ENCODE measurements at regions not wholly inside any gene's neighbourhood (a gene's known extent, or its start where the extent isn't known, plus 50 kb on each side); places are given as distances from the start of the nearest gene placed in this dataset.
"Not testable (repeated sequence)": the region's sequence is repeated elsewhere in the genome, so short reads cannot be mapped to it uniquely, and the experiment has no call there.

DNA sequence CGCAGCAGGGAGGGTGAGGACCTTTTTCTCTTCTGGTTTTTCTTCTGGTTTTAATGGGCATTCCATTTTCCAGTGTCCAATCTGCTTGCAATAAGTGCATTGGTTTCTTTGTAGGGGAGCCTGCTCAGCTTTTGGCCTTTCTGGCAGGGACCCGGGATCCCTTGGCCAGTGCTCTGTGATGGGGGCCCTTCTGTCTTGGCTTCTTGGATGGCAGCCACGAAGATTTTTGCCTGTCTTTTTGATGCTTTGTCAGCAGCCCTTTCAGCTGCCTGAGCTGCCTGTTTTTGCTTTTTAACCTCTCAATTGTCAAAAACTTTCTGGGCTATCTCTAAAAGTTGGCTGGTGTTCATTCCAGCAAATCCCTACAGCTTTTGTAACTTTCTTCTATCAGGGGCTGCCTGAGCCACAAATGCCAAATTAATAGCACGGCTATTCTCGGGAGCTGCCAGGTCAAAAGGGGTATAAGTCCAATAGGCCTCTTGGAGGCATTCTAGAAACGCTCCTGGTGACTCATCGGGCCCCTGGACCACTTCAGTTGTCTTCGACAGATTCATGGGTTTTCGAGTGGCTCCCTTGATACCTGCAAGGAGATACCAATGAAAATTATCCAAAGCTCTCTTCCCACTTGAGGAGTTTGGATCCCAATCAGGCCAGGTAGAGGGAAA, 179.9 kb upstream of the MBL2 start:
- DNase-seq, result no peak
- no peak overlapping the region for H3K27ac Mint-ChIP-seq (ENCODE audit: unreplicated experiment)
- peaks cover 8% of the 10 kb centered on the region for H3K4me1 Mint-ChIP-seq (ENCODE audit: low read depth, unreplicated experiment)
- TF ChIP-seq, protein P1, sequence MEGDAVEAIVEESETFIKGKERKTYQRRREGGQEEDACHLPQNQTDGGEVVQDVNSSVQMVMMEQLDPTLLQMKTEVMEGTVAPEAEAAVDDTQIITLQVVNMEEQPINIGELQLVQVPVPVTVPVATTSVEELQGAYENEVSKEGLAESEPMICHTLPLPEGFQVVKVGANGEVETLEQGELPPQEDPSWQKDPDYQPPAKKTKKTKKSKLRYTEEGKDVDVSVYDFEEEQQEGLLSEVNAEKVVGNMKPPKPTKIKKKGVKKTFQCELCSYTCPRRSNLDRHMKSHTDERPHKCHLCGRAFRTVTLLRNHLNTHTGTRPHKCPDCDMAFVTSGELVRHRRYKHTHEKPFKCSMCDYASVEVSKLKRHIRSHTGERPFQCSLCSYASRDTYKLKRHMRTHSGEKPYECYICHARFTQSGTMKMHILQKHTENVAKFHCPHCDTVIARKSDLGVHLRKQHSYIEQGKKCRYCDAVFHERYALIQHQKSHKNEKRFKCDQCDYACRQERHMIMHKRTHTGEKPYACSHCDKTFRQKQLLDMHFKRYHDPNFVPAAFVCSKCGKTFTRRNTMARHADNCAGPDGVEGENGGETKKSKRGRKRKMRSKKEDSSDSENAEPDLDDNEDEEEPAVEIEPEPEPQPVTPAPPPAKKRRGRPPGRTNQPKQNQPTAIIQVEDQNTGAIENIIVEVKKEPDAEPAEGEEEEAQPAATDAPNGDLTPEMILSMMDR (IDR thresholded peaks at IDR 0.05; ENCODE audit: partially characterized antibody, unreplicated experiment), result no peak
- H3K36me3 Mint-ChIP-seq (ENCODE audit: unreplicated experiment), result peaks cover 5% of the 10 kb centered on the region
- peaks cover 10% of the 10 kb centered on the region for H3K9me3 Mint-ChIP-seq (ENCODE audit: unreplicated experiment)
- H3K27me3 Mint-ChIP-seq (ENCODE audit: unreplicated experiment), result no peaks in the 10 kb centered on the region
- H3K4me3 Mint-ChIP-seq (ENCODE audit: unreplicated experiment), result no peak overlapping the region

DNA sequence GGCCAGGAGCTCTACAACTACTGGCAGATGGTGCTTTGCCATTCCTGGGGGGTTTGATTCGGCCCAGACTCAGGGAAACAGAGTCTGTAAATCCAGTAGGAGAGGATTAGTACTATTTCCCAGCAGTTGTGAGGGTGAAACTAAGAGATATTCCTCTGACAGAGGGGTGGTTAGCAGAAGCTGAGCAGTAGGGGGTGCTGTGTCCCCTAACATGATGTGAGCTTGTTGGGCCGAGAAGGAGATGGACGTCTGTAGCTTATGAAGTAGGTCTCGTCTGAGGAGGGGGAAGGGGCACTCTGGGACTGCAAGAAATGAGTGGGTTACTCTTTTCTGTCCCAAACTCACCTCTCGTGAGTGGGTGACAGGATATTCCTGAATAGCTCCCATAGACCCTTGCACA, 179.2 kb upstream of the MBL2 start:
- no peaks in the 10 kb centered on the region for H3K27me3 Mint-ChIP-seq (ENCODE audit: unreplicated experiment)
- peak; percentile 69 for DNase-seq
- TF ChIP-seq, protein P1 (IDR thresholded peaks at IDR 0.05; ENCODE audit: partially characterized antibody, unreplicated experiment), result peak; percentile 57
- H3K9me3 Mint-ChIP-seq (ENCODE audit: unreplicated experiment), result peaks cover 10% of the 10 kb centered on the region
- H3K4me1 Mint-ChIP-seq (ENCODE audit: low read depth, unreplicated experiment), result peaks cover 8% of the 10 kb centered on the region
- peaks cover 5% of the 10 kb centered on the region for H3K36me3 Mint-ChIP-seq (ENCODE audit: unreplicated experiment)
- H3K27ac Mint-ChIP-seq (ENCODE audit: unreplicated experiment), result no peak overlapping the region
- no peak overlapping the region for H3K4me3 Mint-ChIP-seq (ENCODE audit: unreplicated experiment)

GRCh38 chr10:52950578-52950977, 178.0 kb upstream of the MBL2 start:
- H3K27ac Mint-ChIP-seq (ENCODE audit: unreplicated experiment), result no peak overlapping the region

GRCh38 chr10:52949899-52950298, 177.3 kb upstream of the MBL2 start:
- no peak for DNase-seq
- Mint-ChIP-seq H3K27me3 (ENCODE audit: unreplicated experiment) (no peaks in the 10 kb centered on the region), H3K4me3 (ENCODE audit: unreplicated experiment) (no peak overlapping the region), H3K36me3 (ENCODE audit: unreplicated experiment) (peaks cover 5% of the 10 kb centered on the region), H3K27ac (ENCODE audit: unreplicated experiment) (no peak overlapping the region), H3K9me3 (ENCODE audit: unreplicated experiment) (peaks cover 10% of the 10 kb centered on the region), H3K4me1 (ENCODE audit: low read depth, unreplicated experiment) (no peaks in the 10 kb centered on the region)
- TF ChIP-seq, protein P1 (IDR thresholded peaks at IDR 0.05; ENCODE audit: partially characterized antibody, unreplicated experiment), result no peak

More at GRCh38 chr10:52950578-52950977, 178.0 kb upstream of the MBL2 start:
- peaks cover 10% of the 10 kb centered on the region for H3K9me3 Mint-ChIP-seq (ENCODE audit: unreplicated experiment)
- H3K36me3 Mint-ChIP-seq (ENCODE audit: unreplicated experiment), result peaks cover 5% of the 10 kb centered on the region
- DNase-seq, result no peak
- no peaks in the 10 kb centered on the region for H3K27me3 Mint-ChIP-seq (ENCODE audit: unreplicated experiment)
- H3K4me3 Mint-ChIP-seq (ENCODE audit: unreplicated experiment), result no peak overlapping the region
- no peaks in the 10 kb centered on the region for H3K4me1 Mint-ChIP-seq (ENCODE audit: low read depth, unreplicated experiment)
- TF ChIP-seq, protein P1 (IDR thresholded peaks at IDR 0.05; ENCODE audit: partially characterized antibody, unreplicated experiment), result no peak

GRCh38 chr10:52946486-52946885, 173.9 kb upstream of the MBL2 start:
- peaks cover 5% of the 10 kb centered on the region for H3K36me3 Mint-ChIP-seq (ENCODE audit: unreplicated experiment)
- peaks cover under 1% of the 10 kb centered on the region for H3K4me1 Mint-ChIP-seq (ENCODE audit: low read depth, unreplicated experiment)
- no peak for DNase-seq
- H3K27me3 Mint-ChIP-seq (ENCODE audit: unreplicated experiment), result no peaks in the 10 kb centered on the region
- H3K9me3 Mint-ChIP-seq (ENCODE audit: unreplicated experiment), result peaks cover 3% of the 10 kb centered on the region
- TF ChIP-seq, protein P1 (IDR thresholded peaks at IDR 0.05; ENCODE audit: partially characterized antibody, unreplicated experiment), result no peak
- no peak overlapping the region for H3K4me3 Mint-ChIP-seq (ENCODE audit: unreplicated experiment)
- no peak overlapping the region for H3K27ac Mint-ChIP-seq (ENCODE audit: unreplicated experiment)

DNA sequence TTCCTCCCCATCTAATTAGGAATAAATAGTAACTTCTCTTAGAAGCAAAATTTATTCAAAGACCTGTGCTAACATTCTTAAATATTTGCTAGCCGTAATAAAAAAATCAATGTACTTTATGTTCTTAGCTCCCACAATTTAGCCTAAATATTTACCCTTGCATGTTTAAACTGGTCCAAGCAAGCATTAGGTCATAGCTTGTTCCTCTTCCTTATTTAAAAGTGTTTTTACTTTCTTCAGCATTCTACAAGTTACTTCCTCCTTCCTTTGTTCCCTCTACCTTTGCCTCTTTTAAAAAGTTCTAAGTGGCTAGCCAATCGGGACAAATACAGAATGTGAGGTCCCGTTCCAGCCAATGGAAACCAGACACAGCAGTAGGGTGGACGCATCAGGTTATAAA, 172.9 kb upstream of the MBL2 start:
- H3K27me3 Mint-ChIP-seq (ENCODE audit: unreplicated experiment); H3K9me3 Mint-ChIP-seq (ENCODE audit: unreplicated experiment); H3K27ac Mint-ChIP-seq (ENCODE audit: unreplicated experiment): not testable (repeated sequence)

More for the DNA sequence above, 172.9 kb upstream of the MBL2 start:
- not testable (repeated sequence) for H3K36me3 Mint-ChIP-seq (ENCODE audit: unreplicated experiment); H3K4me3 Mint-ChIP-seq (ENCODE audit: unreplicated experiment); DNase-seq; H3K4me1 Mint-ChIP-seq (ENCODE audit: low read depth, unreplicated experiment)
